IPS-18a (cell line): ENCODE measurements at regions not wholly inside any gene's neighbourhood (a gene's known extent, or its start where the extent isn't known, plus 50 kb on each side); places are given as distances from the start of the nearest gene placed in this dataset.

Experiments
- H3K27ac ChIP-seq: one replicate; pipeline ENCODE4 v1.5.1; 2013; ENCODE audit warnings: low read length
- H3K27me3 ChIP-seq: one replicate; pipeline ENCODE4 v1.6.1; 2013; ENCODE audit warnings: mild to moderate bottlenecking, low read length; ENCODE audit not compliant: control insufficient read depth, insufficient read depth
- H3K36me3 ChIP-seq: one replicate; pipeline ENCODE4 v1.6.1; 2013; ENCODE audit warnings: low read depth, low read length; ENCODE audit not compliant: control insufficient read depth
- H3K4me1 ChIP-seq: one replicate; pipeline ENCODE4 v1.6.1; 2013; ENCODE audit warnings: low read depth, low read length; ENCODE audit not compliant: control insufficient read depth
- H3K4me3 ChIP-seq: one replicate; pipeline ENCODE4 v1.5.1; 2013; ENCODE audit warnings: low read length
- H3K9ac ChIP-seq: one replicate; pipeline ENCODE4 v1.6.1; 2013; ENCODE audit warnings: mild to moderate bottlenecking, low read length, moderate library complexity
- H3K9me3 ChIP-seq: one replicate; pipeline ENCODE4 v1.6.1; 2013; ENCODE audit warnings: low read depth, low read length; ENCODE audit not compliant: control insufficient read depth

DNA sequence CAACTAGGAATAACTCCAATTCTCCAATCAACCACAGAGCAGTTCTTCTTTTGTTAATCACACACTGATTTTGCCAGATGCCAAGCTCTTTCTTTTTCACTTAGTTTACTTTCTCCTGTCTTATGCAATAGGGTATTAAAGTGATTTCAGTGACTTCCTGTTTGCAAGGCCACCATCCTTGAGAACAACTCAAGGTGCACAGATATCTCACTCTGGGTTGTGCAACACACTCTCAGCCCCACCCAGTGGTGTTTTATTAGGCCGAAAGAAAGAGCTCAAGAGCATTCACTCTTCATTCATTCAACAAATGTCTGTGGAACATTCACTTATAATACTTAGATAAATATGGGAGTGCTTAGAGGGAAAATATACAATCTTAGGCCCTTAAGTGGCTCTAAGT, 352.5 kb downstream of the ZNF326 start:
- no peak overlapping the region for H3K27ac ChIP-seq
- H3K27me3 ChIP-seq, result no peaks in the 10 kb centered on the region
- H3K9ac ChIP-seq, result no peak overlapping the region
- no peaks in the 10 kb centered on the region for H3K4me1 ChIP-seq
- peaks cover 6% of the 10 kb centered on the region for H3K9me3 ChIP-seq
- no peaks in the 10 kb centered on the region for H3K36me3 ChIP-seq
- no peak overlapping the region for H3K4me3 ChIP-seq

DNA sequence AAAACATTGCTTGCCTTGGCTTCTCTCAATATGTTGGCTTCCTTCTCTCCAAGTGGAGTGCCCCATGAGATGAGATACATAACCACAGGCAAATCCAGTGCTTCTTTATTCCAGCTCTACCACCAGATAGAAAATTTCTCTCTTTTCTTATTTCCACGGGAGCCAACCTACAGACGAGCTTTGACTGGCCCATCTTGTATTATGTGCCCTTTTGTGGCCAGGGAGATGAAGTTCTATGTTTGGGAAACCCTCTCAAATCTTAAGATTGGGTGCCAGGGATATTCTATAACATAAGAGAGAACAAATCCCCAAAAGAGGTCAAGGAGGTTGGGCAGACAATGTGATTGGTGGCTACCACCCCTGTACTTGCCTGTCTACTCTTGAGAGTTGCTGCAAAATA, 351.8 kb downstream of the ZNF326 start:
- Histone ChIP-seq H3K9me3 (peaks cover 6% of the 10 kb centered on the region), H3K36me3 (no peaks in the 10 kb centered on the region), H3K27me3 (no peaks in the 10 kb centered on the region), H3K4me1 (no peaks in the 10 kb centered on the region), H3K9ac (no peak overlapping the region), H3K27ac (no peak overlapping the region), H3K4me3 (no peak overlapping the region)

DNA sequence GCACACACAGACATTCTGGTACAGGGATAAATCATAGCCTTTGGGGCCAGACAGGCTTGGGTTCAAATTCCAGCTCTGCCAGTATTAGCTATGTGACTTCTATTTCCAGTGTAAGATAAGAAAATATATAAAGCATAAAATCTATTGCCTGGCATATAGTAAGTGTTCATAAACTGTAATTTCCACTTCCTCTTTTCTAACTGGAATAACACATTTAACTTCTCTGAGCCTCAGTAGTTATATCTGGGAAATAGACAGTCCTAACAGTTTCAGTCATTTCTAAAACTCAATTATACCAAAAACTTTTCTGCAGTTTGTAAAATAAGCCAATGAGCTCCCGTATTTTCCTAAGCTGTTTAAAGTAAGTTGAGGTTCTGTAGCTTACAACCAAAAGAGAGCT, 351.4 kb downstream of the ZNF326 start:
- Histone ChIP-seq H3K36me3 (no peaks in the 10 kb centered on the region), H3K27me3 (no peaks in the 10 kb centered on the region), H3K9ac (no peak overlapping the region), H3K4me3 (no peak overlapping the region), H3K27ac (no peak overlapping the region), H3K4me1 (no peaks in the 10 kb centered on the region), H3K9me3 (peaks cover 6% of the 10 kb centered on the region)

DNA sequence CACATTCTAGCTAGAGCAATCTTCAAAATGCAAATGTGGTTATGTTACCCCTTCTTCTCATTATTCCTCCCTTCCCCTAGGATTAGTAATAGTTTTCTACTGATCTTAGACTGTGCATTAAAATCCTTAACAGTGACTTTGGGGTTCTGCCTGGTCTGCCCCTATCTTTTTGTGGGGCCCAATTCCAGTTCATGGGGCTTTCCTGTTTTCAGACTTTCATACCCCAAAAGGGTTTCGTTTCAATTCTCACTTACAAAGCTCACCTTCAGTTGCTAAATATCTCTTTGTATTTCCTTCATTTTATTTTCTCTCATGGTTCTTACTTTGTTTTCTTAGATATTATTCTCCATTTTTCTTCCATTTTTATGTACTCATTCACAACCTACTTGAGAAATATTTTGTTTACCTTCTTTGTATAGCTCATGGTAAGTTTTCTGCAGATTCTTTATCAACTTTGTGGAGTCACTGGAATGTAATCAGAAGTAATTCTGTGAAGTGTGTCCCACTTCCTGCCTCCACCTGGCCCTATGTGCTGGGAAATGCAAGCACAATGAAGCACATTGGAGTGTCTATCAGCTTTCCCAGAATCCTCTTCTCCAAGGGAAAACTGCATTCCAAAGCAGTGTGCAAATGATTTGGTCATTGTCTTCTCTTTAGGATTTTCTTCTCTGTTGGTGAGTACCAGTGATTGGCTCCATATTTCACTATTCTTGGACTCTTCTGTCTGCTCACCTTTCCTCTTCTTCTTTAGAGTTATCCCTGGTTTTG, 350.2 kb downstream of the ZNF326 start:
- Histone ChIP-seq H3K27ac (no peak overlapping the region), H3K36me3 (no peaks in the 10 kb centered on the region)

DNA sequence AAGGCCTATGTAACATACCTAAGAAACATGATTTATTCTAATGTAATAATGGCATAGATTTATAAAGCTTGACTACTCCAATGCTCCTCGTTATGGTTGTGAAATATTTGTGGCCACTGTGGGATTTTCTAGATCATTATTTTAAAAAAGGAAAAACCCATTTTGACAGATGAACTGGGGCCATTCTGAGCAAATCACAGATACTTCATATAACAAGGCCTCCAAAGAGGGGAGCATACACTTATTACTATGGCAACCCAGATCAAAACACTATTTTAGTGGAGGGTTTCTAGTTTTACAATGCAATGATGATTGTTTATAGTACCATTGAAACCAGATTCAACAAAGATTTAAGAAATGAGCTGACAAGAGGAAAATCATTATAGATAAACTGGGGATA, 346.6 kb downstream of the ZNF326 start:
- Histone ChIP-seq H3K4me1 (no peaks in the 10 kb centered on the region), H3K9ac (no peak overlapping the region), H3K27ac (no peak overlapping the region), H3K4me3 (no peak overlapping the region), H3K27me3 (no peaks in the 10 kb centered on the region), H3K36me3 (no peaks in the 10 kb centered on the region), H3K9me3 (no peaks in the 10 kb centered on the region)

More for the DNA sequence above, 350.2 kb downstream of the ZNF326 start:
- H3K9ac ChIP-seq, result no peak overlapping the region
- no peaks in the 10 kb centered on the region for H3K4me1 ChIP-seq
- peaks cover 6% of the 10 kb centered on the region for H3K9me3 ChIP-seq
- no peaks in the 10 kb centered on the region for H3K27me3 ChIP-seq
- no peak overlapping the region for H3K4me3 ChIP-seq

DNA sequence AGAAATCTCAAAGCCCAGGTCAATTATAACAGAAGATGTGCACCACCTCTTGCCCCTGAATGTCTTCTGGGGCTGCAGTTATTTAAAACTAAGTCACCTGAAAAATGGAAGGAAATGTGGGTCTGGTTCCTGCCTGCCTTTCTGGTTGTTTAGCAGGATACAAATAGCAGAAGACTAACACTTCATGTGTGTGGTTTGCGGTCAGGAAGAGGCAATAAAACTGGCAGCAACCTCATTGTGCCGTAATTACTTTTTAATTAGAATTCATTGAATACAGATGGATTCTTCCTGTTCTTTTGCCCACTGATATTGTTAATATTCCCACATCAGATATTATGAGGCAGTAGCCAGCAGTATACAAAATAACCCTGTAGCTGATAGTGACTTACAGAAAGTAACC, 345.7 kb downstream of the ZNF326 start:
- Histone ChIP-seq H3K9me3 (no peaks in the 10 kb centered on the region), H3K4me3 (no peak overlapping the region), H3K4me1 (no peaks in the 10 kb centered on the region), H3K36me3 (no peaks in the 10 kb centered on the region), H3K9ac (no peak overlapping the region), H3K27ac (no peak overlapping the region), H3K27me3 (no peaks in the 10 kb centered on the region)

DNA sequence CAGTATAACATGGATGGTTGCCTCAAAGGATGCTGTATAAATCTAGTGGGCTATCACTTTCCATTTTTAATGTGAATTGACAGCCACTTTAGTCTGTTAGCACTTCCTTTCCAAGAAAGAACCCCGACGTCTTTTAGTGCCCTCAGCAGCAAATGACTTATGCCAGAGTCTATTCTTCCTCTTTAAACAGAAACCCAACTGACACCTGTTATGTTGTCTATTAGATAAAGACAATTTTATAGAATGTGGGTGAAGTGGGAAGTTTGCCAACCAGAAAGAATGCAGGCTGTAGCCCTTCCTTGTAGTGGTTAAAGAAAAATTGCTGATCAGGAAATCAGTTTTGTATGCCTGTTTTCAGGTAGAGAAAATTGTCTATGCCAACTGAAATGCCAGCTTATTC, 344.9 kb downstream of the ZNF326 start:
- Histone ChIP-seq H3K27me3 (no peaks in the 10 kb centered on the region), H3K4me1 (no peaks in the 10 kb centered on the region), H3K4me3 (no peak overlapping the region), H3K36me3 (no peaks in the 10 kb centered on the region), H3K27ac (no peak overlapping the region), H3K9ac (no peak overlapping the region), H3K9me3 (no peaks in the 10 kb centered on the region)

DNA sequence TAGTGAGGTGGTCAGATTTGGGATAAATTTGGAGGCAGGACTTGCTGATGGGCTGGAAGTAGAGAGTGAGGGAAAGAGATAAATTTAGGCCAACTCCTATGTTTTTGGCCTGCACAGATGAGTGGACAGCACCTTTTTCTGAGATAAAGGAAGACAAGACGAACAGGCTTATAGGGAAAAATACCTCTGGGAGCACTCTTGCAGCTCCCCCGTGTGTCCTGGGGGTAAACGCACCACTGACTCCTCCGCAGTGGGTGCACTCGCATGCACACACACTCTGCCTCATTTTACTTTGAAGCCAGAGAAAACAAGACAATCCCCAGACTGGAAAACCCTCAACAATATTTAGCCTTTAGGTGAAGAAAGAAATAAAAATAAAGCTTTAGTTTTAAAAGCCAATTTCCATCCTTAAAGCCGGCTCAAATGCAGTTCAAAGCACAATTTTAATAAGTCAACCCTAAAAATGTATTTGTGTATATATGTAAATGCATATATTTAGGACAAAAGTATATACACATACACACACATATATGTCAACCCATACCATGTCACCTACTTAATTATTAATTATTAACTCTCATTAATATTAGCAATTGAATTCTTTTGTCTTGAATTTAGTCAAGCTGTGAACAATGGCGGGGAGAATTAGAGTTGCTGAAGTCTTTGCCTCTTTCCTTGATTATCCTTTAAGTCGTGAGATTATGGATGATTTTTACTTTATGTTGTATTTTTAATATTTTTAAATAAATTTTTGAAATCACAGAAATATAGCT, 341.8 kb downstream of the ZNF326 start:
- H3K4me3 ChIP-seq, result no peak overlapping the region
- H3K9me3 ChIP-seq, result no peaks in the 10 kb centered on the region
- H3K36me3 ChIP-seq, result no peaks in the 10 kb centered on the region
- no peak overlapping the region for H3K9ac ChIP-seq
- no peak overlapping the region for H3K27ac ChIP-seq
- no peaks in the 10 kb centered on the region for H3K4me1 ChIP-seq
- no peaks in the 10 kb centered on the region for H3K27me3 ChIP-seq

DNA sequence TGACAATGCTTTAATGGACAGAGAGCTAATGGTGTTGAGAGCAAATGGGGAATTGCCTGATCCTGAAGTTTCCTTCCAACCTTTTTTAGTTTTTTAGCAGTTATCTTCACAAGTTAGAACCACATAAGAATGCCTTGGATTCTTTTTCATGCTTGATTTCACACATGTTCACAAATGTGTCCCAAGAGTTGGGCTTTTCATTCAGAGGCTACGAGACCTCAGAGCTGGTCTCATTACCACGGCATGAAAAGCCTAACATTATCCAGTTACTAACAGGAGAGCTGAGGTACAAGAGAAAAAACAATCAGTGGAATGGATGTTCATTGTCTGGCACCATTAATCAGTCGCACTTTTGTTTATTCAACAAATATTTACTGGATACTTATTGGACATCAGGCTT, 340.6 kb downstream of the ZNF326 start:
- Histone ChIP-seq H3K4me1 (no peaks in the 10 kb centered on the region), H3K36me3 (no peaks in the 10 kb centered on the region), H3K9ac (no peak overlapping the region), H3K9me3 (no peaks in the 10 kb centered on the region), H3K4me3 (no peak overlapping the region), H3K27ac (no peak overlapping the region), H3K27me3 (no peaks in the 10 kb centered on the region)

DNA sequence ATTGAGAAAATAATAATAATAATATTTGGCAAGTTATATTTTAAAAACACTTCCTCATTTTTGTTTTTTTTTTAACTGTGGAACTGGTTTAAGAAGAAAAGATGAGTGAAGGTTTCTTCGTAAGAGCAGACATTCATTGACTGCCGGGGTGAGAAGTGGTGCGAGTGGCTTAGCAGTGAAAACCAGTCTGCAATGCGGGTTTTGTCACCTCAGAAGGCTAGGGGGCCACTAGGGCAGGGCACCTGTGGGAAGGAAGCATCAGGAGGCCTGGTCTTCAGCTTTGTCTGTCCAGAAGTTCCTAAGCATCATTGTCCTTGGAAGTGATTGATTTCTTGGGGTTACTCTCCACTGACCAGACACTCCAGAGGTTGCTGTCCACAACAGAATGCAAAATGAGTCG, 339.2 kb downstream of the ZNF326 start:
- Histone ChIP-seq H3K9ac (no peak overlapping the region), H3K4me3 (no peak overlapping the region), H3K27me3 (no peaks in the 10 kb centered on the region), H3K9me3 (no peaks in the 10 kb centered on the region), H3K27ac (no peak overlapping the region), H3K4me1 (no peaks in the 10 kb centered on the region), H3K36me3 (no peaks in the 10 kb centered on the region)

DNA sequence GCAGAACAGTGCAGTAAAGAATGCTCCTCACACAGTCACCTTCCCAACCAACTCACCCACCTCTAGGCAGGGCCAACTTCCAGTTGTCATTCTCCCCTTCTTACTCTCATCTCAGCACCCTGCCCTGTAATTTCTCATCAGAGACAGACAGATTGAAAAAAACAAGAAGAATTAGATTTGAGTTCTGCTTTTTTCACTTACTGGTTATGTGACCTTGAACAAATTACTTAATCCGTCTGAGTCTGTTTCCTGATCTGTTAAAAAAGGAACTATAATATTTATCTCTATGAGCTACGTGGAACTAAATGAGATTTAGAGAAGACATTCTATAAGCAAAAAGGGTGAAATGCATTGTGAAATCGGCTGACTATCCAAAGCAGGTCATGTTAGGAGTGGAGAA, 330.3 kb downstream of the ZNF326 start:
- Histone ChIP-seq H3K27me3 (no peaks in the 10 kb centered on the region), H3K9ac (no peak overlapping the region), H3K9me3 (no peaks in the 10 kb centered on the region), H3K36me3 (no peaks in the 10 kb centered on the region), H3K27ac (no peak overlapping the region), H3K4me1 (peaks cover 5% of the 10 kb centered on the region), H3K4me3 (no peak overlapping the region)

DNA sequence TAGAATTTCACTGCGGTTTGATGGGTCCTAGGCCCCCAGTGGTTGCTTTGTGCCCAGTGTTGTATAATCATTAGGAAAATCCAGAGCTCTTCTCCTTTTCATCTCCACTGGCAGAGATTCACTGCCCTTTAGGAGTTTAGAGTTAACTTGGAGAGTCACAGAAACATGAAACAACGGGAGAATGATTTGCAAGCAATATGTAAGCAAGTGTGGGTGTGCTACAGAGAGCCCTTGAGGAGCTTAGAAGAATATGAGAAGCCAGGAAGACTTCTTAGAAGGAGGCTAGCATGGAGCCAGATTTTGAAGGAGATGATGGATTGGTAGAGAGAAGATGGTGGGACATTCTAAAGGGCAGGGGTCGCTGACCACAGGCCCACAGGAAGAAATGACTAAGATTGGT, 327.3 kb downstream of the ZNF326 start:
- Histone ChIP-seq H3K27ac (no peak overlapping the region), H3K9ac (no peak overlapping the region), H3K4me3 (no peak overlapping the region), H3K36me3 (no peaks in the 10 kb centered on the region), H3K4me1 (peaks cover 5% of the 10 kb centered on the region), H3K9me3 (no peaks in the 10 kb centered on the region), H3K27me3 (no peaks in the 10 kb centered on the region)
